IMR-90 (cell line): ENCODE measurements at regions not wholly inside any gene's neighbourhood (a gene's known extent, or its start where the extent isn't known, plus 50 kb on each side); places are given as distances from the start of the nearest gene placed in this dataset.

Experiments used
- ATAC-seq: fragments of 200-7000 bp; cut with Tn5 transposase; 2 replicates; pipeline ENCODE4 v1.9.1; 2020; ENCODE audit warnings: low read depth, mild to moderate bottlenecking, moderate library complexity
- BruUV-seq: library from RNA; stranded (reverse); fragments of 400-500 nt; replicated peaks from 2 replicates; lab custom pipeline; 2021; lab: Mats Ljungman, UMichigan
- CTCF ChIA-PET: fragments of 300-600 bp; formaldehyde crosslinking; extraction: SDS; loops from one replicate; lab custom pipeline; 2021; ENCODE audit warnings: antibody characterized with exemption; lab: Yijun Ruan, JAX
- POLR2A ChIA-PET: fragments of 300-600 bp; sonication (Branson Sonifier 250); formaldehyde crosslinking; loops from one replicate; lab custom pipeline; 2022; ENCODE audit warnings: antibody characterized with exemption; ENCODE audit not compliant: unreplicated experiment; lab: Charles Lee
- DNase-seq: peaks from one replicate; pipeline ENCODE4 v3.0.0; 2013
- H2AFZ ChIP-seq: replicated peaks from 2 replicates; pipeline ENCODE3; 2013; ENCODE audit warnings: low read length, mild to moderate bottlenecking; ENCODE audit not compliant: poor library complexity
- H2AK5ac ChIP-seq: 2 replicates; pipeline ENCODE4 v1.6.1; 2013; ENCODE audit warnings: low read depth, low read length, inconsistent platforms
- H2AK9ac ChIP-seq: replicated peaks from 2 replicates; pipeline ENCODE3; 2013; ENCODE audit warnings: mild to moderate bottlenecking, low read depth, low read length, moderate library complexity; ENCODE audit not compliant: poor library complexity
- H2BK120ac ChIP-seq: 2 replicates; pipeline ENCODE4 v1.6.1; 2013; ENCODE audit warnings: low read depth, low read length, inconsistent platforms
- H2BK15ac ChIP-seq: 3 replicates; pipeline ENCODE4 v1.6.1; 2013; ENCODE audit warnings: low read depth, low read length, inconsistent platforms
- H2BK20ac ChIP-seq: 2 replicates; pipeline ENCODE4 v1.6.1; 2013; ENCODE audit warnings: low read depth, mild to moderate bottlenecking, inconsistent platforms, low read length, moderate library complexity
- H2BK5ac ChIP-seq: 2 replicates; pipeline ENCODE4 v1.6.1; 2013; ENCODE audit warnings: mild to moderate bottlenecking, low read depth, low read length, inconsistent platforms; ENCODE audit not compliant: poor library complexity, severe bottlenecking
- H3K14ac ChIP-seq: replicated peaks from 2 replicates; pipeline ENCODE4 v1.6.1; 2013; ENCODE audit warnings: low read depth, low read length, inconsistent platforms
- H3K18ac ChIP-seq: 2 replicates; pipeline ENCODE4 v1.6.1; 2013; ENCODE audit warnings: low read depth, low read length, control low read depth
- H3K23ac ChIP-seq: 2 replicates; pipeline ENCODE4 v1.6.1; 2013; ENCODE audit warnings: low read depth, low read length, inconsistent platforms
- H3K27ac ChIP-seq: 2 replicates; pipeline ENCODE4 v1.5.1; 2013; ENCODE audit warnings: mild to moderate bottlenecking, control low read depth, low read length; ENCODE audit not compliant: insufficient read depth
- H3K27me3 ChIP-seq: 2 replicates; pipeline ENCODE4 v1.6.1; 2013; ENCODE audit warnings: low read length; ENCODE audit not compliant: control insufficient read depth, insufficient read depth
- H3K36me3 ChIP-seq: 2 replicates; pipeline ENCODE4 v1.6.1; 2013; ENCODE audit warnings: low read length, mixed read lengths; ENCODE audit not compliant: control insufficient read depth, insufficient read depth
- H3K4ac ChIP-seq: 2 replicates; pipeline ENCODE4 v1.6.1; 2013; ENCODE audit warnings: low read depth, low read length, inconsistent platforms
- H3K4me1 ChIP-seq: 2 replicates; pipeline ENCODE4 v1.6.1; 2013; ENCODE audit warnings: low read length, mixed read lengths; ENCODE audit not compliant: control insufficient read depth, insufficient read depth
- H3K4me2 ChIP-seq: 2 replicates; pipeline ENCODE4 v1.6.1; 2013; ENCODE audit warnings: low read depth, mild to moderate bottlenecking, control low read depth, low read length, moderate library complexity
- H3K4me3 ChIP-seq: 2 replicates; pipeline ENCODE4 v1.5.1; 2013; ENCODE audit warnings: low read depth, mild to moderate bottlenecking, control low read depth, low read length, moderate library complexity; ENCODE audit not compliant: insufficient read depth
- H3K56ac ChIP-seq: 2 replicates; pipeline ENCODE4 v1.6.1; 2013; ENCODE audit warnings: low read length, inconsistent platforms; ENCODE audit not compliant: insufficient read depth; ENCODE audit errors: extremely low read depth
- H3K79me1 ChIP-seq, 2 experiments: 2 replicates each; pipeline ENCODE4 v1.6.1; 2013; ENCODE audit warnings: low read length in 2 of 2, inconsistent platforms in 1 of 2, low read depth in 1 of 2
- H3K9ac ChIP-seq: 2 replicates; pipeline ENCODE4 v1.6.1; 2013; ENCODE audit warnings: low read depth, low read length, control low read depth
- H3K9me1 ChIP-seq: 2 replicates; pipeline ENCODE4 v1.6.1; 2013; ENCODE audit warnings: low read length, inconsistent platforms; ENCODE audit not compliant: insufficient read depth
- H3K9me3 ChIP-seq: 2 replicates; pipeline ENCODE4 v1.6.1; 2013; ENCODE audit warnings: low read length; ENCODE audit not compliant: control insufficient read depth, insufficient read depth
- H4K20me1 ChIP-seq: 2 replicates; pipeline ENCODE4 v1.6.1; 2013; ENCODE audit warnings: low read length, inconsistent platforms; ENCODE audit not compliant: insufficient read depth
- H4K5ac ChIP-seq: 2 replicates; pipeline ENCODE4 v1.6.1; 2013; ENCODE audit warnings: mild to moderate bottlenecking, low read depth, low read length, control low read depth
- H4K8ac ChIP-seq, 2 experiments: 2 replicates each; pipeline ENCODE4 v1.6.1; 2013; ENCODE audit warnings: low read depth in 2 of 2, low read length in 2 of 2, control low read depth in 1 of 2, inconsistent platforms in 1 of 2
- H4K91ac ChIP-seq: 2 replicates; pipeline ENCODE4 v1.6.1; 2013; ENCODE audit warnings: low read depth, low read length, inconsistent platforms; ENCODE audit not compliant: insufficient read depth
- dilution Hi-C: fragments of 300-500 bp; cut with HindIII; formaldehyde crosslinking; loops from one replicate; pipeline ENCODE4 v1.14.3; 2018; ENCODE audit warnings: low sequenced_read_pairs; ENCODE audit not compliant: unreplicated experiment
- in situ Hi-C: fragments of 300-500 bp; cut with MboI; formaldehyde crosslinking; loops from 3 replicates; pipeline ENCODE4 v1.14.3; 2019; ENCODE audit warnings: low sequenced_read_pairs, inconsistent platforms, mixed read lengths
- intact Hi-C: fragments of 100-400 bp; cut with micrococcal nuclease; formaldehyde crosslinking; loops from 2 replicates; pipeline ENCODE4 v1.10.0; 2022
- TF ChIP-seq, protein P1 (sequence below): fragments of 150-350 bp; IDR thresholded peaks from 2 replicates; pipeline ENCODE4 v1.6.1; 2016; ENCODE audit warnings: low read depth, mild to moderate bottlenecking, low read length, moderate library complexity, borderline replicate concordance

- in situ Hi-C loops (no loop called here), dilution Hi-C loops (no loop called here), intact Hi-C loops (no loop called here)
- Histone ChIP-seq H2AFZ (no peak overlapping the region), H2AK5ac (no peak overlapping the region), H3K18ac (no peak overlapping the region), H4K8ac (no peak overlapping the region), H3K36me3 (no peaks in the 10 kb centered on the region), H3K79me1 (no peaks in the 10 kb centered on the region), H3K4me2 (no peak overlapping the region), H4K91ac (no peak overlapping the region), H3K9ac (no peak overlapping the region), H3K4me1 (no peaks in the 10 kb centered on the region), H2BK15ac (no peak overlapping the region), H2AK9ac (no peak overlapping the region), H4K20me1 (no peaks in the 10 kb centered on the region), H3K27ac (no peak overlapping the region), H3K4me3 (no peak overlapping the region), H3K4ac (no peak overlapping the region), H3K23ac (no peak overlapping the region), H2BK120ac (no peak overlapping the region), H2BK20ac (no peak overlapping the region), H3K9me1 (no peaks in the 10 kb centered on the region), H3K14ac (no peak overlapping the region), H4K5ac (no peak overlapping the region), H3K56ac (no peak overlapping the region), H3K9me3 (no peaks in the 10 kb centered on the region), H3K27me3 (no peaks in the 10 kb centered on the region), H2BK5ac (no peak overlapping the region)
- ChIA-PET CTCF (no interaction called here), POLR2A (no interaction called here)
- TF ChIP-seq, protein P1, sequence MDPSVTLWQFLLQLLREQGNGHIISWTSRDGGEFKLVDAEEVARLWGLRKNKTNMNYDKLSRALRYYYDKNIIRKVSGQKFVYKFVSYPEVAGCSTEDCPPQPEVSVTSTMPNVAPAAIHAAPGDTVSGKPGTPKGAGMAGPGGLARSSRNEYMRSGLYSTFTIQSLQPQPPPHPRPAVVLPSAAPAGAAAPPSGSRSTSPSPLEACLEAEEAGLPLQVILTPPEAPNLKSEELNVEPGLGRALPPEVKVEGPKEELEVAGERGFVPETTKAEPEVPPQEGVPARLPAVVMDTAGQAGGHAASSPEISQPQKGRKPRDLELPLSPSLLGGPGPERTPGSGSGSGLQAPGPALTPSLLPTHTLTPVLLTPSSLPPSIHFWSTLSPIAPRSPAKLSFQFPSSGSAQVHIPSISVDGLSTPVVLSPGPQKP: no peak
- no peak for ATAC-seq
- no TSS peak for BruUV-seq
- no peak for DNase-seq
These were observed 99.4 kb upstream of the RGPD4 start for GRCh38 chr2:107727318-107727717.
